Uterus (tissue), 3 donors: ENCODE measurements at regions not wholly inside any gene's neighbourhood (a gene's known extent, or its start where the extent isn't known, plus 50 kb on each side); places are given as distances from the start of the nearest gene placed in this dataset.

Experiments
- DNase-seq, 2 donors: peaks; one replicate each; pipeline ENCODE4 v3.0.0-alpha.2; 2019 to 2020
- H3K27ac ChIP-seq, 2 donors: fragments of 200-600 bp; sonication (generic); 1 replicate in 1 of 2; 2 replicates in 1 of 2; pipeline ENCODE4 v1.5.1; 2016 to 2018
- H3K27me3 ChIP-seq, 2 donors: fragments of 200-600 bp; sonication (generic); one replicate each; pipeline ENCODE4 v1.5.1; 2018 to 2019; ENCODE audit warnings: control low read depth in 1 of 2
- H3K36me3 ChIP-seq, 2 donors: fragments of 200-600 bp; sonication (generic); one replicate each; pipeline ENCODE4 v1.5.1; 2019; ENCODE audit warnings: control low read depth in 1 of 2
- H3K4me1 ChIP-seq, 2 donors: fragments of 200-600 bp; sonication (generic); one replicate each; pipeline ENCODE4 v1.5.1; 2018 to 2019; ENCODE audit warnings: control low read depth in 1 of 2
- H3K4me3 ChIP-seq, 2 donors: fragments of 200-600 bp; sonication (generic); 1 replicate in 1 of 2; 2 replicates in 1 of 2; pipeline ENCODE4 v1.5.1; 2018 to 2019; ENCODE audit warnings: mild to moderate bottlenecking in 1 of 2
- H3K9me3 ChIP-seq, 2 donors: fragments of 200-600 bp; sonication (generic); one replicate each; pipeline ENCODE4 v1.5.1; 2019; ENCODE audit warnings: control low read depth in 1 of 2
- POLR2A ChIP-seq, 2 donors: fragments of 450-650 bp; IDR thresholded peaks; one replicate each; pipeline ENCODE4 v1.6.1; 2016; ENCODE audit warnings: antibody characterized with exemption in 2 of 2, mild to moderate bottlenecking in 1 of 2, moderate library complexity in 1 of 2
- intact Hi-C: fragments of 100-400 bp; cut with DNase I; formaldehyde crosslinking; loops from one replicate; pipeline ENCODE4 v1.15.1; 2023; ENCODE audit warnings: low total_unique reads
- TF ChIP-seq, protein P1 (sequence below), 4 experiments: fragments of 200-600 bp in 2 of 4; fragments of 450-650 bp in 2 of 4; sonication (generic) in 2 of 4; IDR thresholded peaks; one replicate each; pipeline ENCODE4 v1.5.1; 2016 to 2019; ENCODE audit warnings: antibody characterized with exemption in 4 of 4, mild to moderate bottlenecking in 2 of 4, moderate library complexity in 1 of 4
- donor health status: DM: yes; HTN: yes; CAD: no.

DNA sequence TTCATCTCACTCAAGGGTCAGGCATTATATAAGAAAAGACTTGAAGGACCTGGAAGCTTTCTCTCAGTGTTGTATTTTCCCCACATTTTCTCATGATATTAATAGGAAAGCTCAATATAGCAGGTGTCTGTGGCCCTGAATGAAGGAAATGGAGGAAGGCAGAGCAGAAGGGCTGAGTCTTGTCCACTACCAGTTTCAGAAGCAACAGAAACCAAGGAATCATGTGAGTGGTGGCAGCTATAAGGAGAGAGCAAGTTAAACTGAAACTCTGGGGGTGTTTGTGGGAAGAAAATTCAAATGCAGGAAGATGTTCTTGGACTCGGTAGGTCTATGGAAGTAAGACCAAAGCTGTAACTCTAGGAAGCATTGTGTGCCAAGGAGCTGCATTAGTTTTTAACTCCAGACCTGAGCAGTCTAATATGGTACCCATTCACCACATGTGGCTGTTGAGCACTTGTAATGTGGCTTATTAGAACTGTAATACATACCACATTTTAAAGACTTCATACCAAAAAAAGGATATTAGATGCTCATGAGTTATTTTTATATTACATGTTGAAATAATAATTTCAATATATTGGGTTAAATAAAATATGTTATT, 278.8 kb upstream of the GADL1 start:
- TF ChIP-seq, protein P1, sequence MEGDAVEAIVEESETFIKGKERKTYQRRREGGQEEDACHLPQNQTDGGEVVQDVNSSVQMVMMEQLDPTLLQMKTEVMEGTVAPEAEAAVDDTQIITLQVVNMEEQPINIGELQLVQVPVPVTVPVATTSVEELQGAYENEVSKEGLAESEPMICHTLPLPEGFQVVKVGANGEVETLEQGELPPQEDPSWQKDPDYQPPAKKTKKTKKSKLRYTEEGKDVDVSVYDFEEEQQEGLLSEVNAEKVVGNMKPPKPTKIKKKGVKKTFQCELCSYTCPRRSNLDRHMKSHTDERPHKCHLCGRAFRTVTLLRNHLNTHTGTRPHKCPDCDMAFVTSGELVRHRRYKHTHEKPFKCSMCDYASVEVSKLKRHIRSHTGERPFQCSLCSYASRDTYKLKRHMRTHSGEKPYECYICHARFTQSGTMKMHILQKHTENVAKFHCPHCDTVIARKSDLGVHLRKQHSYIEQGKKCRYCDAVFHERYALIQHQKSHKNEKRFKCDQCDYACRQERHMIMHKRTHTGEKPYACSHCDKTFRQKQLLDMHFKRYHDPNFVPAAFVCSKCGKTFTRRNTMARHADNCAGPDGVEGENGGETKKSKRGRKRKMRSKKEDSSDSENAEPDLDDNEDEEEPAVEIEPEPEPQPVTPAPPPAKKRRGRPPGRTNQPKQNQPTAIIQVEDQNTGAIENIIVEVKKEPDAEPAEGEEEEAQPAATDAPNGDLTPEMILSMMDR (IDR thresholded peaks at IDR 0.05): no peak
- no peak for TF ChIP-seq POLR2A (IDR thresholded peaks at IDR 0.05)
- H3K27ac ChIP-seq: no peak overlapping the region
- intact Hi-C loops: no loop called here
- H3K9me3 ChIP-seq: no peaks in the 10 kb centered on the region
- H3K36me3 ChIP-seq: no peaks in the 10 kb centered on the region
- H3K4me3 ChIP-seq: no peak overlapping the region
- no peak for DNase-seq
- H3K4me1 ChIP-seq: no peaks in the 10 kb centered on the region
- H3K27me3 ChIP-seq: no peaks in the 10 kb centered on the region

- TF ChIP-seq, protein P1 (IDR thresholded peaks at IDR 0.05): no peak
- no peak for TF ChIP-seq POLR2A (IDR thresholded peaks at IDR 0.05)
- intact Hi-C loops: no loop called here
- H3K4me1 ChIP-seq: no peaks in the 10 kb centered on the region
- DNase-seq: no peak
- no peaks in the 10 kb centered on the region for H3K36me3 ChIP-seq
- H3K27me3 ChIP-seq: no peaks in the 10 kb centered on the region
- H3K9me3 ChIP-seq: no peaks in the 10 kb centered on the region
- H3K4me3 ChIP-seq: no peak overlapping the region
- no peak overlapping the region for H3K27ac ChIP-seq
Measured at GRCh38 chr3:31174079-31174478, 279.6 kb upstream of the GADL1 start.

GRCh38 chr3:31176045-31176444, 281.6 kb upstream of the GADL1 start:
- intact Hi-C loops: no loop called here
- H3K9me3 ChIP-seq: no peaks in the 10 kb centered on the region

GRCh38 chr3:31178467-31178866, 284.0 kb upstream of the GADL1 start:
- TF ChIP-seq, protein P1 (IDR thresholded peaks at IDR 0.05): no peak
- Histone ChIP-seq H3K4me3 (no peak overlapping the region), H3K36me3 (no peaks in the 10 kb centered on the region), H3K27me3 (no peaks in the 10 kb centered on the region), H3K4me1 (no peaks in the 10 kb centered on the region), H3K9me3 (no peaks in the 10 kb centered on the region), H3K27ac (no peak overlapping the region)
- intact Hi-C loops: no loop called here
- no peak for DNase-seq

More at GRCh38 chr3:31176045-31176444, 281.6 kb upstream of the GADL1 start:
- TF ChIP-seq, protein P1 (IDR thresholded peaks at IDR 0.05): no peak
- TF ChIP-seq POLR2A (IDR thresholded peaks at IDR 0.05): no peak
- no peaks in the 10 kb centered on the region for H3K36me3 ChIP-seq
- H3K27ac ChIP-seq: no peak overlapping the region
- DNase-seq: no peak
- no peak overlapping the region for H3K4me3 ChIP-seq
- H3K27me3 ChIP-seq: no peaks in the 10 kb centered on the region
- H3K4me1 ChIP-seq: no peaks in the 10 kb centered on the region

GRCh38 chr3:31179768-31180167, 285.3 kb upstream of the GADL1 start:
- H3K27me3 ChIP-seq: no peaks in the 10 kb centered on the region
- no peaks in the 10 kb centered on the region for H3K4me1 ChIP-seq
- DNase-seq: no peak
- no peaks in the 10 kb centered on the region for H3K36me3 ChIP-seq
- H3K9me3 ChIP-seq: no peaks in the 10 kb centered on the region
- intact Hi-C loops: no loop called here
- H3K27ac ChIP-seq: no peak overlapping the region
- TF ChIP-seq POLR2A (IDR thresholded peaks at IDR 0.05): no peak
- TF ChIP-seq, protein P1 (IDR thresholded peaks at IDR 0.05): no peak
- H3K4me3 ChIP-seq: no peak overlapping the region
